K562 (cell line): ENCODE measurements at regions not wholly inside any gene's neighbourhood (a gene's known extent, or its start where the extent isn't known, plus 50 kb on each side); places are given as distances from the start of the nearest gene placed in this dataset.

Experiments used
- ASH1L ChIP-seq: fragments of 450-650 bp; IDR thresholded peaks from 2 replicates; pipeline ENCODE4 v1.6.1; 2018; ENCODE audit warnings: borderline replicate concordance, mild to moderate bottlenecking, low read depth; ENCODE audit not compliant: partially characterized antibody
- MECOM ChIP-seq: fragments of 250-450 bp; sonication (Bioruptor Pico); IDR thresholded peaks from 2 replicates; pipeline ENCODE4 v1.8.0; 2022; ENCODE audit warnings: inconsistent platforms
- STAG1 ChIP-seq: sonication (generic); formaldehyde crosslinking; IDR thresholded peaks from 2 replicates; pipeline ENCODE4 v1.5.0; 2020; ENCODE audit warnings: missing genetic modification reagents, borderline replicate concordance
- TF ChIP-seq, protein P1 (sequence below): sonication (generic); formaldehyde crosslinking; IDR thresholded peaks from 2 replicates; pipeline ENCODE4 v1.8.1; 2023; ENCODE audit warnings: missing genetic modification reagents, mild to moderate bottlenecking, borderline replicate concordance
- TF ChIP-seq, protein P2 (sequence below): sonication (generic); IDR thresholded peaks from 2 replicates; pipeline ENCODE4 v1.6.1; 2016
- TF ChIP-seq, protein P3 (sequence below): fragments of 450-650 bp; IDR thresholded peaks from 2 replicates; pipeline ENCODE4 v1.6.1; 2016; ENCODE audit warnings: mild to moderate bottlenecking, moderate library complexity

DNA sequence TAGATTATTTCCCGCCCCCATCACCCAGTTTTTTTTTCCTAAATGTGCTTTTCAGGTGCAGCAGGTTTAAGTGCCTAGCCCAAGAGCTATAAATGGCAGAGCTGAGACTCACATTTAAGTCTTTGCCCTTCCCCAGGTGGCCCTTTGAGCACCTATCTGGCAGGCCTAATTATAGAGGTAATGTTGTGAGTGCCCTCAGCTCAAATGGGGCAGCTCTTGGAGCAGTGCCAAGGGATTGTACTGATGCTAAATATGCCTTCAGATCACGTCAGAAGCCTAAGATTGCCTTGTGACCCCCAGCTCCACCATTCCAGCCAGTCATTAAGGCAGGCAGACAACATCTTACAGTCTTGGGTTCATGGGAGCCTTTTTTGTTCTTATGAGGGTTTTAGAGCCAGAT is 159.5 kb downstream of the RPLP1 start (continued):
- TF ChIP-seq, protein P1, sequence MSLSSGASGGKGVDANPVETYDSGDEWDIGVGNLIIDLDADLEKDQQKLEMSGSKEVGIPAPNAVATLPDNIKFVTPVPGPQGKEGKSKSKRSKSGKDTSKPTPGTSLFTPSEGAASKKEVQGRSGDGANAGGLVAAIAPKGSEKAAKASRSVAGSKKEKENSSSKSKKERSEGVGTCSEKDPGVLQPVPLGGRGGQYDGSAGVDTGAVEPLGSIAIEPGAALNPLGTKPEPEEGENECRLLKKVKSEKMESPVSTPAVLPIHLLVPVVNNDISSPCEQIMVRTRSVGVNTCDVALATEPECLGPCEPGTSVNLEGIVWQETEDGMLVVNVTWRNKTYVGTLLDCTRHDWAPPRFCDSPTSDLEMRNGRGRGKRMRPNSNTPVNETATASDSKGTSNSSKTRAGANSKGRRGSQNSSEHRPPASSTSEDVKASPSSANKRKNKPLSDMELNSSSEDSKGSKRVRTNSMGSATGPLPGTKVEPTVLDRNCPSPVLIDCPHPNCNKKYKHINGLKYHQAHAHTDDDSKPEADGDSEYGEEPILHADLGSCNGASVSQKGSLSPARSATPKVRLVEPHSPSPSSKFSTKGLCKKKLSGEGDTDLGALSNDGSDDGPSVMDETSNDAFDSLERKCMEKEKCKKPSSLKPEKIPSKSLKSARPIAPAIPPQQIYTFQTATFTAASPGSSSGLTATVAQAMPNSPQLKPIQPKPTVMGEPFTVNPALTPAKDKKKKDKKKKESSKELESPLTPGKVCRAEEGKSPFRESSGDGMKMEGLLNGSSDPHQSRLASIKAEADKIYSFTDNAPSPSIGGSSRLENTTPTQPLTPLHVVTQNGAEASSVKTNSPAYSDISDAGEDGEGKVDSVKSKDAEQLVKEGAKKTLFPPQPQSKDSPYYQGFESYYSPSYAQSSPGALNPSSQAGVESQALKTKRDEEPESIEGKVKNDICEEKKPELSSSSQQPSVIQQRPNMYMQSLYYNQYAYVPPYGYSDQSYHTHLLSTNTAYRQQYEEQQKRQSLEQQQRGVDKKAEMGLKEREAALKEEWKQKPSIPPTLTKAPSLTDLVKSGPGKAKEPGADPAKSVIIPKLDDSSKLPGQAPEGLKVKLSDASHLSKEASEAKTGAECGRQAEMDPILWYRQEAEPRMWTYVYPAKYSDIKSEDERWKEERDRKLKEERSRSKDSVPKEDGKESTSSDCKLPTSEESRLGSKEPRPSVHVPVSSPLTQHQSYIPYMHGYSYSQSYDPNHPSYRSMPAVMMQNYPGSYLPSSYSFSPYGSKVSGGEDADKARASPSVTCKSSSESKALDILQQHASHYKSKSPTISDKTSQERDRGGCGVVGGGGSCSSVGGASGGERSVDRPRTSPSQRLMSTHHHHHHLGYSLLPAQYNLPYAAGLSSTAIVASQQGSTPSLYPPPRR (CRISPR knock-in tag), result no peak
- TF ChIP-seq, protein P2, sequence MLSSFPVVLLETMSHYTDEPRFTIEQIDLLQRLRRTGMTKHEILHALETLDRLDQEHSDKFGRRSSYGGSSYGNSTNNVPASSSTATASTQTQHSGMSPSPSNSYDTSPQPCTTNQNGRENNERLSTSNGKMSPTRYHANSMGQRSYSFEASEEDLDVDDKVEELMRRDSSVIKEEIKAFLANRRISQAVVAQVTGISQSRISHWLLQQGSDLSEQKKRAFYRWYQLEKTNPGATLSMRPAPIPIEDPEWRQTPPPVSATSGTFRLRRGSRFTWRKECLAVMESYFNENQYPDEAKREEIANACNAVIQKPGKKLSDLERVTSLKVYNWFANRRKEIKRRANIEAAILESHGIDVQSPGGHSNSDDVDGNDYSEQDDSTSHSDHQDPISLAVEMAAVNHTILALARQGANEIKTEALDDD, result no peak
- TF ChIP-seq MECOM (CRISPR knock-in tag) (no peak), STAG1 (CRISPR knock-in tag) (no peak), ASH1L (no peak)
- TF ChIP-seq, protein P3, sequence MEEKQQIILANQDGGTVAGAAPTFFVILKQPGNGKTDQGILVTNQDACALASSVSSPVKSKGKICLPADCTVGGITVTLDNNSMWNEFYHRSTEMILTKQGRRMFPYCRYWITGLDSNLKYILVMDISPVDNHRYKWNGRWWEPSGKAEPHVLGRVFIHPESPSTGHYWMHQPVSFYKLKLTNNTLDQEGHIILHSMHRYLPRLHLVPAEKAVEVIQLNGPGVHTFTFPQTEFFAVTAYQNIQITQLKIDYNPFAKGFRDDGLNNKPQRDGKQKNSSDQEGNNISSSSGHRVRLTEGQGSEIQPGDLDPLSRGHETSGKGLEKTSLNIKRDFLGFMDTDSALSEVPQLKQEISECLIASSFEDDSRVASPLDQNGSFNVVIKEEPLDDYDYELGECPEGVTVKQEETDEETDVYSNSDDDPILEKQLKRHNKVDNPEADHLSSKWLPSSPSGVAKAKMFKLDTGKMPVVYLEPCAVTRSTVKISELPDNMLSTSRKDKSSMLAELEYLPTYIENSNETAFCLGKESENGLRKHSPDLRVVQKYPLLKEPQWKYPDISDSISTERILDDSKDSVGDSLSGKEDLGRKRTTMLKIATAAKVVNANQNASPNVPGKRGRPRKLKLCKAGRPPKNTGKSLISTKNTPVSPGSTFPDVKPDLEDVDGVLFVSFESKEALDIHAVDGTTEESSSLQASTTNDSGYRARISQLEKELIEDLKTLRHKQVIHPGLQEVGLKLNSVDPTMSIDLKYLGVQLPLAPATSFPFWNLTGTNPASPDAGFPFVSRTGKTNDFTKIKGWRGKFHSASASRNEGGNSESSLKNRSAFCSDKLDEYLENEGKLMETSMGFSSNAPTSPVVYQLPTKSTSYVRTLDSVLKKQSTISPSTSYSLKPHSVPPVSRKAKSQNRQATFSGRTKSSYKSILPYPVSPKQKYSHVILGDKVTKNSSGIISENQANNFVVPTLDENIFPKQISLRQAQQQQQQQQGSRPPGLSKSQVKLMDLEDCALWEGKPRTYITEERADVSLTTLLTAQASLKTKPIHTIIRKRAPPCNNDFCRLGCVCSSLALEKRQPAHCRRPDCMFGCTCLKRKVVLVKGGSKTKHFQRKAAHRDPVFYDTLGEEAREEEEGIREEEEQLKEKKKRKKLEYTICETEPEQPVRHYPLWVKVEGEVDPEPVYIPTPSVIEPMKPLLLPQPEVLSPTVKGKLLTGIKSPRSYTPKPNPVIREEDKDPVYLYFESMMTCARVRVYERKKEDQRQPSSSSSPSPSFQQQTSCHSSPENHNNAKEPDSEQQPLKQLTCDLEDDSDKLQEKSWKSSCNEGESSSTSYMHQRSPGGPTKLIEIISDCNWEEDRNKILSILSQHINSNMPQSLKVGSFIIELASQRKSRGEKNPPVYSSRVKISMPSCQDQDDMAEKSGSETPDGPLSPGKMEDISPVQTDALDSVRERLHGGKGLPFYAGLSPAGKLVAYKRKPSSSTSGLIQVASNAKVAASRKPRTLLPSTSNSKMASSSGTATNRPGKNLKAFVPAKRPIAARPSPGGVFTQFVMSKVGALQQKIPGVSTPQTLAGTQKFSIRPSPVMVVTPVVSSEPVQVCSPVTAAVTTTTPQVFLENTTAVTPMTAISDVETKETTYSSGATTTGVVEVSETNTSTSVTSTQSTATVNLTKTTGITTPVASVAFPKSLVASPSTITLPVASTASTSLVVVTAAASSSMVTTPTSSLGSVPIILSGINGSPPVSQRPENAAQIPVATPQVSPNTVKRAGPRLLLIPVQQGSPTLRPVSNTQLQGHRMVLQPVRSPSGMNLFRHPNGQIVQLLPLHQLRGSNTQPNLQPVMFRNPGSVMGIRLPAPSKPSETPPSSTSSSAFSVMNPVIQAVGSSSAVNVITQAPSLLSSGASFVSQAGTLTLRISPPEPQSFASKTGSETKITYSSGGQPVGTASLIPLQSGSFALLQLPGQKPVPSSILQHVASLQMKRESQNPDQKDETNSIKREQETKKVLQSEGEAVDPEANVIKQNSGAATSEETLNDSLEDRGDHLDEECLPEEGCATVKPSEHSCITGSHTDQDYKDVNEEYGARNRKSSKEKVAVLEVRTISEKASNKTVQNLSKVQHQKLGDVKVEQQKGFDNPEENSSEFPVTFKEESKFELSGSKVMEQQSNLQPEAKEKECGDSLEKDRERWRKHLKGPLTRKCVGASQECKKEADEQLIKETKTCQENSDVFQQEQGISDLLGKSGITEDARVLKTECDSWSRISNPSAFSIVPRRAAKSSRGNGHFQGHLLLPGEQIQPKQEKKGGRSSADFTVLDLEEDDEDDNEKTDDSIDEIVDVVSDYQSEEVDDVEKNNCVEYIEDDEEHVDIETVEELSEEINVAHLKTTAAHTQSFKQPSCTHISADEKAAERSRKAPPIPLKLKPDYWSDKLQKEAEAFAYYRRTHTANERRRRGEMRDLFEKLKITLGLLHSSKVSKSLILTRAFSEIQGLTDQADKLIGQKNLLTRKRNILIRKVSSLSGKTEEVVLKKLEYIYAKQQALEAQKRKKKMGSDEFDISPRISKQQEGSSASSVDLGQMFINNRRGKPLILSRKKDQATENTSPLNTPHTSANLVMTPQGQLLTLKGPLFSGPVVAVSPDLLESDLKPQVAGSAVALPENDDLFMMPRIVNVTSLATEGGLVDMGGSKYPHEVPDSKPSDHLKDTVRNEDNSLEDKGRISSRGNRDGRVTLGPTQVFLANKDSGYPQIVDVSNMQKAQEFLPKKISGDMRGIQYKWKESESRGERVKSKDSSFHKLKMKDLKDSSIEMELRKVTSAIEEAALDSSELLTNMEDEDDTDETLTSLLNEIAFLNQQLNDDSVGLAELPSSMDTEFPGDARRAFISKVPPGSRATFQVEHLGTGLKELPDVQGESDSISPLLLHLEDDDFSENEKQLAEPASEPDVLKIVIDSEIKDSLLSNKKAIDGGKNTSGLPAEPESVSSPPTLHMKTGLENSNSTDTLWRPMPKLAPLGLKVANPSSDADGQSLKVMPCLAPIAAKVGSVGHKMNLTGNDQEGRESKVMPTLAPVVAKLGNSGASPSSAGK, result no peak
